Upper lobe of right lung (tissue), 1 donor: ENCODE measurements at regions not wholly inside any gene's neighbourhood (a gene's known extent, or its start where the extent isn't known, plus 50 kb on each side); places are given as distances from the start of the nearest gene placed in this dataset.
A peak's percentile ranks its signal among the peaks of the same experiment; 100 is the strongest.

Experiments used
- ATAC-seq: fragments of 200-7000 bp; cut with Tn5 transposase; one replicate; pipeline ENCODE4 v1.9.1; 2020; ENCODE audit warnings: mild to moderate bottlenecking, moderate library complexity
- DNase-seq: peaks from one replicate; pipeline ENCODE4 v3.0.0-alpha.2; 2020
- H3K27ac ChIP-seq: fragments of 200-600 bp; one replicate; pipeline ENCODE4 v1.8.0; 2022
- H3K27me3 ChIP-seq: fragments of 200-600 bp; one replicate; pipeline ENCODE4 v1.8.0; 2022; ENCODE audit warnings: mild to moderate bottlenecking
- H3K36me3 ChIP-seq: fragments of 200-600 bp; one replicate; pipeline ENCODE4 v1.8.0; 2022
- H3K4me1 ChIP-seq: fragments of 200-600 bp; one replicate; pipeline ENCODE4 v1.8.0; 2022
- H3K4me3 ChIP-seq: fragments of 200-600 bp; one replicate; pipeline ENCODE4 v1.8.0; 2022; ENCODE audit warnings: mild to moderate bottlenecking
- H3K9me3 ChIP-seq: fragments of 200-600 bp; one replicate; pipeline ENCODE4 v1.8.0; 2022
- CTCF ChIP-seq: fragments of 200-600 bp; IDR thresholded peaks from one replicate; pipeline ENCODE4 v1.8.0; 2022; ENCODE audit warnings: antibody characterized with exemption
- intact Hi-C: fragments of 100-400 bp; cut with DNase I; formaldehyde crosslinking; loops from one replicate; pipeline ENCODE4 v1.11.0; 2022
- donor health status: DM: no; HTN: yes; CAD: no; lungs with severe emphysema.

DNA sequence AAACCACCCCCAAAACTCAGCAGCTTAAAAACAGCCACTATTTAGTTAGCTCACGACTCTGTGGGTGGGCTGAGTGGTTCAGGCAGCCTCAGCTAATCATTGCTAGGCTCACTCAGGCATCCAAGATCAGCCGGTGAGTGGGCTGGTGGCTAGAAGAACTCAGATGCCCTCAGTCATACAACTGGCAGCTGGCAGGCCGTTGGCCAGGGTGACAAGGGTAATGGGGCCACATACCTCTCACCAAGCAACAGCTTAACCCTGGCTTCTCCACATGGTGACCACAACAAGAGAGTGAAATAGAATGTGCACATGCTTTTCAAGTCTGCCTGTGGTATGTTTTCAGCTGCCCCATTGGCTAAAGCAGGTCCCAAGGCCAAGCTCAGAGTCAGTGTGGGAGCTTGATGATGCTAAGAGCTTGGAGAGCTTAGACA, 435.4 kb upstream of the TSHZ3 start:
- Histone ChIP-seq H3K9me3 (no peaks in the 10 kb centered on the region), H3K4me3 (no peak overlapping the region), H3K27ac (no peak overlapping the region), H3K27me3 (no peaks in the 10 kb centered on the region), H3K4me1 (no peaks in the 10 kb centered on the region), H3K36me3 (no peaks in the 10 kb centered on the region)
- no peak for TF ChIP-seq CTCF
- intact Hi-C loops: no loop called here
- DNase-seq (no peak), ATAC-seq (peak; percentile 52)

GRCh38 chr19:31801611-31802010, 452.4 kb upstream of the TSHZ3 start:
- H3K4me1 ChIP-seq: no peaks in the 10 kb centered on the region
- H3K9me3 ChIP-seq: no peaks in the 10 kb centered on the region
- H3K36me3 ChIP-seq: no peaks in the 10 kb centered on the region
- H3K27me3 ChIP-seq: no peaks in the 10 kb centered on the region
- ATAC-seq (no peak), DNase-seq (no peak)
- intact Hi-C loops: no loop called here
- H3K27ac ChIP-seq: no peak overlapping the region
- H3K4me3 ChIP-seq: no peak overlapping the region
- no peak for TF ChIP-seq CTCF

DNA sequence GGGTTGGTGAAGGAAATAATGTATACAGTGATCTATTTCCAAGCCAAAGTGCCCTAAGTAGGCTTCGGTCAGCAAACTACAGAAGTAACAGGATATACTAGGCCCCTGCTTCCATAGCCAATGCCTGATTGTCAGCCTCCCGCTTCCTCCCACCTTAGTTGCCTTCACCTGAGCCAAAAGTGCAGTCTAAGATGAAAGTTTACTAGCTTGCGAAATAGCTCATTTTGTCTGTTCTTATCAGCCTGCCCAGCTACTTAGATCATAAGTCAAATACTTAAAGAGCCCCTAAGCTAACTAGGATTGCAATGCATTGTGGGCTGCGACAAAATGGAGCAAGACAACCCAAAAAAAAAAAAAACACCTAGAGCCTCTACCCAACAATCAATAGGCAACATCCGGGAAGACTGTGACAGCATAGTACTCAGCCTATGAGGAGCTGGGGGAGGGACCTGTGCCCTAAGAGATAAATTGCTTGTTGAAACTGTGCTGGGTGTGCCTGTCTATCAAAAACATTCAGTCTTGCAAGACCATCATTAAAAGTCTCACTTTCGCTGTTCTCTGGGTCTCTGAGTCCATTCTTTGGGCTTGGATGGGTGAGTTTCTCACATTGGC, 454.7 kb upstream of the TSHZ3 start:
- Histone ChIP-seq H3K9me3 (no peaks in the 10 kb centered on the region), H3K36me3 (no peaks in the 10 kb centered on the region), H3K27me3 (no peaks in the 10 kb centered on the region), H3K27ac (peak overlapping the region; percentile 36), H3K4me3 (no peak overlapping the region), H3K4me1 (no peaks in the 10 kb centered on the region)
- ATAC-seq (peak; percentile 80), DNase-seq (no peak)
- intact Hi-C loops: no loop called here
- TF ChIP-seq CTCF: no peak

GRCh38 chr19:31804668-31805067, 455.4 kb upstream of the TSHZ3 start:
- Histone ChIP-seq H3K36me3 (no peaks in the 10 kb centered on the region), H3K9me3 (no peaks in the 10 kb centered on the region), H3K4me1 (no peaks in the 10 kb centered on the region), H3K27me3 (no peaks in the 10 kb centered on the region), H3K27ac (peak overlapping the region; percentile 36), H3K4me3 (no peak overlapping the region)
- ATAC-seq (peak; percentile 26), DNase-seq (no peak)
- intact Hi-C loops: no loop called here
- TF ChIP-seq CTCF: no peak

GRCh38 chr19:31810536-31811109, 461.4 kb upstream of the TSHZ3 start:
- Histone ChIP-seq H3K27me3 (no peaks in the 10 kb centered on the region), H3K4me1 (no peaks in the 10 kb centered on the region), H3K27ac (no peak overlapping the region), H3K9me3 (no peaks in the 10 kb centered on the region), H3K36me3 (no peaks in the 10 kb centered on the region), H3K4me3 (no peak overlapping the region)
- DNase-seq (no peak), ATAC-seq (peak; percentile 45)
- intact Hi-C loops: no loop called here
- no peak for TF ChIP-seq CTCF
